IPS DF 4.7 (cell line): ENCODE measurements at regions not wholly inside any gene's neighbourhood (a gene's known extent, or its start where the extent isn't known, plus 50 kb on each side); places are given as distances from the start of the nearest gene placed in this dataset.

Experiments
- DNase-seq: peaks from one replicate; pipeline ENCODE4 v3.0.0-alpha.2; 2013; ENCODE audit warnings: low spot score; ENCODE audit errors: extremely low read depth

DNA sequence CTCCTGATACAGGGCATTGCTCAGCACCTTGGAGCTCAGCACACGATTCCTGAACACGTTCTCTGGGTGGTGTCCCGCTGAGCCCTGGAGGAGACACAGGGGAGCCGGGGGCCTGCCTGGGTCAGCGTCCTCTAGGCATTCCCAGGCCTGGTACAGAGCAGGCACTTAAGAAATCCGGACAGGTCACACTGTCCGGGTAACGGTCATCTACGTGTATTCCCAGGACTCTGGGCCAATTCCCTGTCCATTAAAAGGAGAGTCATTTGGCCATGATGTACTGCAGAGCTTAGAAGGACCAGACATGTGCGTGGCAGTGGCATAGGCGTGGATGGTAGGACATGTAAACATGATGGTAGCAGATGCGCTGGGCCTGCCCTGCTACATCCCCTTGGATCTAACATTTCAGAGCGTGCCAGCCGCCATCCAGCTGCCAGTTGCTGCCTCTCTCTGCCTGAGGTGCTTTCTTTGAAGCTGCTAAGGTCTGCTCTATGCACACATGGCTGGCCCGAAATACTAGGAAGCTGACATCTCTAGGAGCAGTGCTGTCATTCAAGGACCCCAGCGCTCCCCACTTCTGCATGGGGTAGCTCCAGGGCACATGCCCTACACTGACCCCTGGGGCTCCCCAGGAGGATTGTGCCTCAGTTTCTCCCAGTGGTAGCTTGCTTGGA, 273.1 kb upstream of the RTL1 start:
- DNase-seq, result no peak

DNA sequence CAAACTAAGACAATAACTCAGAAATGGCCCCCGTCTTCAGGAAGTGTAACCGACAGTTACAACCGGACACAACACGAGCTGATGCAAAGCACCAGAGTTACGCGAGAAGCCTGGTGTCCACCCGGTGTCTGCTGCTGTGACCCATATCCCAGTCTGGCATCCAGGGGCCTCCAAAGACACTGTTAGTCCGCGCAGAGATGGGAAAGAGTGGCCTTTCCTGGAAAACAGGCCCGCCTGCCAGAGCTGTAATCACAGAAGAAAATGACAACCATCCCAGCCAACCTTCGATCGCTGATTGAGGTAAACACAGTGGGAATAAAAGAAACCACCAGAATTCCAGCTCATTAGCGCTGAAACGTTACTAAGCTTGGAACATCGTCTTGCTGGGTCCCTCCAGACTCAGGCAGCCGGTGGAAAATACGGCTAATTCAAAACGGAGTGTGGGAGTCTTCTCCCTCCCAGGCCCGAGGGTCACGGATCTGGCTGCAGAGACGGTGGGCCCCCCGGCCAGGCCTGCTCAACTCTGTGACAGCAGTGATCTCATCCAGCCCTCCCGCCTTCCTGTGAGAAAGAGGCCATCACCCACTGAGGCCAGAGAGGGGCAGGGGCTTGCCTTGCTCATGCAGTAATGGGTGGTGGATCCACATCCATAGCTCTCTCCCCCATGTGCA, 273.9 kb upstream of the RTL1 start:
- no peak for DNase-seq

DNA sequence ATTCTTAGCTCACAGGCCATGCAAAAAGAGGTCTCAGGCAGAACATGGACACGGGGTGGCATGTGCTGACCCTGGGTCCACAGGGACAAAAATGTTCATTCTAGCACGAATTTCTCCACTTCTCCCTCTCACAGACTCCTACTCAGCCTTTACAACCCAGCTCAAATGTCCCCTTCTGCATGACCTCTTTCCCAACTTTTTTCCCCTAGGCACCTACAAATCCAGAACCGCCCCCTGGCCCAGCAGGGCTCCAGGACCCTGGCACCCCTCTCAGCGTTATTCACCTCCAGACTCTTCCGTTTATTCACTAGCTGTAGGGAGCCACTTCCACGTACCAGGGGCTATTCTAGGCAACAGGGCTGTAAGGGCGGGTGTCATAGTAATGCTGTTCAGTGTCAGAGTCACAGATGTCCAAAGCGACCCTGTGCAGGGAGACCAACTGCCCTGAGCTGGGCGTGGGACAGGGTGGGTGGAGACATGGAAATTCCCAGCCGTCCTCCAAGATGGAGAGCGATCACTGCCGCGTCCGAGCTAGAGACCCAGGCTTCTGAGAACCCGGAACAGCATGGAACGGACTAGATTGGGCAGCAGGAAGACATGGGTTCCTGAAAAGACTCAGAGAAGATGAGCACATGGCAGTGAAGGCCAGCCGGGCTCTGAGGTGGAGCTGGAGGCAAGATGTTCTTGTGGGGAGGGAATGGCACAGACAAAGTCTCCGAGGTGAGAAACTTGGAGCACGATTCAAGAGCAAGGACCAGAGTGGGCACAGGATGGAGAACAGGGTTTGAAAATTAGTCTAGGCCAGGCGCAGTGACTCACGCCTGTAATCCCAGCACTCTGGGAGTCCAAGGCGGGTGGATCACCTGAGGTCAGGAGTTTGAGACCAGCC, 274.9 kb upstream of the RTL1 start:
- no peak for DNase-seq

DNA sequence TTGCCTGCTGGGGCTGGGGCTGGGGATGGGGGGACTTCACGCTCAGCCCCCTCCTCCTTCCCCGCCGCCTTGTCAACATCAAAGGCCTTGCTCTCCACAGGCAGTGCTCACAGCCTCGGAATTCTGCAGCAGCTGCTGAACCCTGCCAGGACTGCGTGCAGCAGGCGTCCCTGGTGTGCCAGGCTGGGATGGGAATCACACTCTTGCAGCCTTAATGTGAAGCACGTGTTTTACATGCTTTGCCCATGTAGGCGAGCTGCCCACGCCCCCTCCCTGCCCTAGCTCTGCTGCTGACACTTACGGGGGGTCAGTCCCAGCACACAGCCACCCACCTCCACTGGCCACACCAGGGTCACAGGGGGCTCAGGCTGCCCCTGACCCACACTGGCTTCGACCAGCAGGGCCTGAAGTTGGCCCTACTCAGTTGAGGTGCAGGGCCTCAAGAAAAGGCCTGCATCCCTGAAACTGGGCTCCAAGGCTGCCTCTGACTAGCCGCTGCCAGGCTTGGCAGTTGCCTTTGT, 276.2 kb upstream of the RTL1 start:
- no peak for DNase-seq

DNA sequence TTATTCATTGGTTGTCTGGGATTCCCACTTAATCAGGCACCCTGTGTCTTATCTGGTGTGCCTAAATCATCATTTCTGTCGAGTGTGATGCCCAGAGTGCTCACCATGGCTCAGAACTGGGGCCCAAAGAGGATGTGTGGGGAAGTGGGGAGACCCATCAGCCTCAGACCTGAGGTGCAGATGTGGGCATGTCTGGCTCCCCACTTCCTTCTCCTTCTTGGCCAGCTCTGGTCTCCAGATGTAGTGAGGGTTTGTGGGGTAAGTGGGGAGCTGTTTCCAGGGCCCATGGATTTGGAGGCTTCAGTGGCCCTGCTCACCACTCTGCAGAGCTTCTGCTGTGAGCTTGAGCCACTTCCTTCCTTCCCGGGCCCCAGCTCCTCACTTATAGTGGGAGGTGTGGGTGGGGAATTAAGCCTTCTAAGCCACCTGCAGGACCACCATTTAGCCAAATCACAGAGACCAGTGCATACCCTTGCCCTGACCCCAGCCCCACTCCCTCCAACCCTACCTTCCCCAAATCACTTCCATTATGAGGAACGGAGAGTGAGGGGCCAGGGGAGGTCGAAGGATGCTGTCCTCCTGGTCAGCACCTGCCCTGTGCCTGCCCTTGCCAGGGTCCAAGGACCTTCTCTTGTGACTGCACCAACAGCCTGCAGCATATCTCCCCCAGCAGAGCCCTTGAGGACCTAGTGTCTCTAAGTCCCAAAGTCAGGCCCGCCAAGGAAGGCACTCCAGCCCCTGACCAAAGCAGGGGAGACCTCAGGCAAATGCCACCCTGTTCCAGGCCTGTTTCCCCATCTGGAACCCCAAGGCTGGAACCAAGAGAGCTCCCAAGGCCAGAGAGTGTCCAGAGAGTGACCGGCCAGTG, 278.2 kb upstream of the RTL1 start:
- no peak for DNase-seq

DNA sequence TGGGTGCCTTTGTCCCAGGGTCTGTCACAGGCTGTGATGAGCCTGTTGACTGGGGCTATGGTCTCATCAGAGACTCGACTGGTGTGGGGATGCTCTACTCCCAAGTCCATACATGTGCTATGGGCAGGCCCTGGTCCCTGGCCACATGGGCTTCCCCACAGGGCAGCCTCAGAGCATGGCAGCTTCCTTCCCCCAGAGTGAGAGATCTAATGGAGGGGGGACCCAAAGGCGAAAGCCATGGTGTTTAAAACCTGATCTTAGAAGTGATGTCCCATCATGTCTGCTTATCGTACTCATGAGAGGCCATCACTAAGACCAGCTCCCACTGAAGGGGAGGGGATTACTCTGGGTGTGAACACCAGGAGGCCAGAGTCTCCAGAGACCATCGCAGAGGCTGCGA, 279.0 kb upstream of the RTL1 start:
- no peak for DNase-seq

DNA sequence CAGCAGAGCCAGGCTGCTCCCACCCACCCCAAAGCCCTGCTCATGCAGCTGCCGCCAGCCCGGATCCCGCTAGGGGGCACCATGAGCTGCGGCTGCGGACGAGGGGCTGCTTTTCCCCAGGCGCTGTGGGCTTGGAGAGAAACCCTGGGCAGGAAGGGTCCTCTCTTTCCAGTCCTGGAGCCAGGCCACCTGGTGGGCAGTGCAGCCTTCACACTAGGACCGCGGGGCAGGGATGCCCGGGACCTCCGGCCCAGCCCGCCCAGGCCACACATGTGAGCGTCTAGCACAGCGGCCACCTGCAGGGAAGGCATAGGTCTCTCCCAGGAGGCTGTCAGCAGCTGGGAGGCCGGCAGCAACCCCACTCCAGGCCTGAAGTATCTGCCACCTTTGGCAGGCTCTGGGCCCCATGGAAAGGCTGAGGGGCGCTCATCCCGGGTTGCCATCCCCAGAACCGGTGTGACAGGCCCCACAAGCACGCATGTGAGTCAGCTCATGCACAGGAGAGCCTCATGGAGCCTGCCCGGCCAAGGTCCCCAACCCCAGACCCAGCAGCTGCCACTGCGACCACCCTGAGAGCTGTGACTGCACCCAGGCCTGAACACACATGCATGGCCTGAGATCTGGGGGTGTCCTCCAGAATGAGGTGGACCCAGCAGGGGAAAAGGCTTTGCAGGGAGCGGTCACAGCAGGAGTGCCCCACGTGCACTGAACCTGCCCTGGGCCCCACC, 280.0 kb upstream of the RTL1 start:
- no peak for DNase-seq

DNA sequence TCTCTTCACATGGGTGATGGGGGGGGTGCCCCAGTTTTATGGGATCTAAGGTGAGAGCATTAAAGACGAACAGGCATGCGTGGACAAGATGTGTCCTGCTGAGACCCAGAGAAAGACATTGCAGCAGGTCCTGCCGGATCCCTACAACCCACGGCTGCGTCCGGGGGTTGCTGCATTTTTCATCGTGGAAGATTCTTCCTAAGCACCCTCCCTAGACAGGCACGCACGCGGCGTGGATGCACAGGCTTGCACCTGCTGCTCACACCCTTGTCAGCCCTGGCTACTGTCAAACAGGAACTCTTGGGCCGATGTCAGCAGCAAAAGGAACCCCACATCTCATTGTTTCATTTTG, 280.6 kb upstream of the RTL1 start:
- no peak for DNase-seq

DNA sequence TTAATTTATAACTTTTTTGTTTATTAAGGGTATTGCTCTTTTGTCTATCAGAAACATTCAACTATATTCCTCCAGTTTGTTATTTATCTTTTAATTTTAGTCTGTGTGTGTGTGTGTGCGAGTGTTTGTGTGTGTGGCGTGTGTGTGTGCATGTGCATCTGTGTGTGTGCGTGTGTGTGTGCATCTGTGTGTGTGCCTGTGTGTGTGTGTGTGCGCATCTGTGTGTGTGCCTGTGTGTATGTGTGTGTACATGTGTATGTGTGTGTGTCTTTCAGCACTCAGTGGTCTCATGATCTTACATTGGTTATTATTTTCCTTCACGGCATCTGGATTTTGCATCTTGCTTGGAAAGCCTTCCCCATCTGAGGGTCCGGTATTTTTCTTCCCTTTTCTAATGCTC, 281.1 kb upstream of the RTL1 start:
- no peak for DNase-seq

DNA sequence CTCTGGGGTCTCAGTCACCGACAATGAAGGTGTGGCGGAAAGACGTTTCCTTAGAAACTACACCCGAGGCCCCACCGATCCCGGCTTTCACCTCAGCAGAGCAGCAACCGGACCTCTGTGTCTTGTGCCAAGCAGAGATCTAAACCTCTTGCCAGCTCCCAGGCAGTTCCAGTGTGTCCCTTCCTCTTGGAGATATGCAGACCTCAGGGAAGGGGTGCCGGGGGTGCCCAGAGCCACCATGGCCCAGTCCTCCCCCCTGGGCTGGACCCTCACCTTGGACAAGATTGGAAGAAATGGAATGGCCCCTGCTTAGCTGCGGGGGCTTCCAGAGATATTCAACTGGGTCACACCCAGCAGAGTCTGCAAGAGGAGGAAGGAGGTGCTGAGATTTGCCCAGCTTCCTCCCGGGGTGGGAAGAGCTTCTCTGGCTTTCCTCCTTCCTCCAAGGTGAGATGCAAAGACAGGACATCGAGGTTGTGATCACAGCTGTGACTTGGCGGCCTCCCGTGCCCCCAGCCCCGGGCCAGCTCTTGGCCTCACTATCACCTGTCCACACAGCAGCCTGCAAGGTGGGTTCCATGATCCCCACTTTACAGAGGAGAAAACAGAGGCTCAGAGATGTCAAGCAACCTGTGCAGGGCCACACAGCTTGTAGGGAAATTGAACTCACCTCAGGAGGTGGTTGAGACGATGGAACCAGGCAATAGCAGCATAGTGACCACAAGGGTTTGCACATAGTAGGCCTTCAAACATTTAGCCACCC, 281.7 kb upstream of the RTL1 start:
- DNase-seq, result no peak

DNA sequence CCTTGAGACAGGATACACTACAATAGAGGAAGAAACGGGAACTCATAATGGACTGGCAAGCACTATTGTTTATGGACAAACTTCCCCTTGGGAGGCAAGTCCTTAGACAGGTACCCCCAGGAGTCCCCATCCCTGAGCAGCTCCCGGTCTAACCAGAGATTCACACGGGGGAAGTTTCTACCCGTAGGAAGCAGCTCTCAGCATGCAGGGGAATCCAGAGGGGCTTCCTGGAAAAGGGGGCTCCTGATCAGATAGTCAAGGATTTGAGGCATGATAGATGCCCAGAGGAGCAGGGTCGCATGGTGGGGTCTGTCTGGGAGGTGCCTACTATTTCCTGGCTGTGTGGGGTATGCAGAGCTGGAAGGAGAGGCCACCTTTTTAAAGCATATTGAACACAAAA, 282.4 kb upstream of the RTL1 start:
- DNase-seq, result no peak

DNA sequence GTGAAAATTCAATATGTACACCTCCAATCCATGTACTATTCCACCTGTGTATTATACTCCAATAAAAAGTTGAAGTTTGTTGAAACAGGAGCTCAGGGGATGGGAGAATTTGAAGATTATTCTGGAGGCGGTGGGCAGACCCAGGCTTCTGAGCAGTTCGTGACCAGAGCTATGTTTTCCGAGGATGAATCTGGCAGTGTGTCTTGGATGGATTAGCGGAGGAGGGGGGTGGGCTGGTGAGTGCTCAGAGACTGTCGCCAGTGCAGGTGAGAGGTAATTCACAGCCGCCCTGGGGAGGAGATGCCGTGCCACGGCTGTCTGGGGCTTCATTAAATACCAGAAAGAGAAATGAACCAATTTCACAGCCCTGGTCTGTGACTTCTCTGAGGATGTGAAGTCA, 283.0 kb upstream of the RTL1 start:
- no peak for DNase-seq

DNA sequence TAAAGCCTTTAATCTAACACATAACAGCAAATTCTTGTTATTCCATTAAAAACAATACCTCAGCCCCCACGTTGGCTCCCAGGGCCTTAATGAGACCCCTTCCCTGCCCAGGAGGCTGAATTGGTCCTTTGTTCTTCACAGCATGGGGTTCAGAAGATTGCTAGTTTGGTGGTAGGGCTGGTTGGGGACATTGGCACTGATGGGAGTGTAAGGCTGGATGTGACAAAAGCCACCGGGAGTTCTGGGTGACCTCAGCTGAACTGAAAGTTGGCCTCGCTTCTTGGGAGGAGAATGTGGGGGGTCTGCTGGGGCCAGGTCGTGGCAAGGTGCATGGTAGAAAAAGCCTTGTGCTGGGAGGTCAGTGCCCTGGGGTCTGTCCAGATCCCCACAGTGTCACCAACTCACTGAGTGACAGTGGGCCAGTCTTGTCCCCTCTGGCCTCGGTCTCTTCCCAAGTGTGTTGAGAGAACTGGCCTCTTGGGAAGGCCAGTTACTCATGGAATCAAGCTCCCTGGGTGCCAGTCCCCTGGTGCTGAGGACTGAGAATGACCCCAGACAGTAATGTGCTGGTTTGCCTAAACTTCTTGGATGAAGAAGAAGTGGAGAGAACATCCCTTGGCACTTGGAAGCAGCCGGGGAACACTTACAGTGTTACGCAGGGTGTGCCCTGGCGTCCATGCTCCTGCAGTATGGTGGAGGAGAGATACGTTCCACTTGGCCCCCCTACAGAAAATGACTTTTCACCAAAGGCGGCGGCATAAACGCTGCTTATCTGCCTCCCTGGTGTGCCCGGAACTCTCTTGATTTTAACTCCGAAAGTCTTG, 283.7 kb upstream of the RTL1 start:
- DNase-seq, result no peak

DNA sequence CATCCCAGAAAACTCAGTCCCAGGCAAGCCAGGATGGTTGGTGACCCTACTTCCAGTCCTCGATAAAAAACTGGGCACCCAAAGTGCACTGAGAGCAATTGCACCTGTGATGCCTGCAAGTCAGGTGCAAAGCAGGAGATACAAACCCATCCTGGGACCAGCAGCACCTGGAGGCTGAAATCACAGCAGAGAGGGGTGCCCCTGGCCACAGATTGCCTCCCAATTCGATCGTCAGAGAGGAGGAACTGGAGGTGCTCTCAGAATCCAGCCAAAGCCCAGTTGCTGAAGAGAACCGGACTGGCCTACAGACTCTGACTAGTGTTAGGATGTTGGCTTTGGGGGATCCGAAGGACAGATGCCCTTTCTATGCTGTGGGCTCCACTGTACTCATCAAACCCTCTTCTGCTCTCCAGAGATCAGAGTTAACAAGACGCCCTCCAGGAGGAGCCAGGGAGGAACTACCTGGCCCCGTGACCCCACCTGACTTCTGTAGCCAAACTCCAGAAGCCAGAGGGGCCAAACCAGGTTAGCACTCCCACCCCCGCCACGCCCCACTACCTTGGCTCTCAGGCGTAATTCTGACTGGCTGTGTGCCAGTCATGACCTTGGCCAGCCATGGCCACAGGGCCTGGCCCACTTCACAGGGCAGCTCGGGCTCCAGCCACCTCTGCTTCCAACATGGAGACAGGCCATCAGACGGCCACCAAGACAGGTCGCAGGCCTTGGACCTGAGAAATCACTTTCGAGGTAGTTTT, 284.5 kb upstream of the RTL1 start:
- no peak for DNase-seq

DNA sequence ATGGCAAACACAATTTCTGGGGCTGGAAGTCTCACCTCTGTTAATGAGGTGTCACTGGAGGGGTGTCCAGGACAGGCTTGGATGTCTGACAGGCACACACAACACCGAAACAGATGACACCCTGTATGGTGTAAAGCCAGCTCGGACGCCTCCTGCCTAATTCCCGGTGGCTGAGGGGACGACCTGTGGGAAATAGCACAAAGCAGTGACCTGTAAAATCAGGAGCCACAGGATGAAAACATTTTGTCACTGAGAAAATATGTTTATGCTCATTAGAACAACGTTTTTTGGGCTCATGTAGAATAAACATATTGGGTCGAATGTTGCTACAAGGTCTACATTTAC, 285.0 kb upstream of the RTL1 start:
- no peak for DNase-seq

DNA sequence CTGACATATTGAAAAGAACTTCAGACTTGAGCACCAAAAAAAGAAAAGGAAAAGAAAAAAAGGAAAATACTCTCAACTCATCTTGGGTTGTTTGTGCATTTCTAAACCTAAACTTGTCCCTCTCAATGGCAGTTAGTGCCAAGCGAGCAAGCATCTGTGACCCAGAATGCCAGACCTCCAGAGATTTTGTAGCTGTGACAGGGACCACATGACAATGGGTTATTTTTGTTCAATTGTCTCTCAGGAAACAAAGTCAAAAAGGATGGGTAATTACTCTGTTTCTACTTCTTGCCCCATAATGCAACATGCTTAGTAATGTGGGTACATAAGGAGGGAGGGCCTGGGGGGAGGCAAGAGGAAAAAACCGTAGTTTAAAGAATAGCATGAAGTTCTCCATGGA, 285.7 kb upstream of the RTL1 start:
- DNase-seq, result no peak

DNA sequence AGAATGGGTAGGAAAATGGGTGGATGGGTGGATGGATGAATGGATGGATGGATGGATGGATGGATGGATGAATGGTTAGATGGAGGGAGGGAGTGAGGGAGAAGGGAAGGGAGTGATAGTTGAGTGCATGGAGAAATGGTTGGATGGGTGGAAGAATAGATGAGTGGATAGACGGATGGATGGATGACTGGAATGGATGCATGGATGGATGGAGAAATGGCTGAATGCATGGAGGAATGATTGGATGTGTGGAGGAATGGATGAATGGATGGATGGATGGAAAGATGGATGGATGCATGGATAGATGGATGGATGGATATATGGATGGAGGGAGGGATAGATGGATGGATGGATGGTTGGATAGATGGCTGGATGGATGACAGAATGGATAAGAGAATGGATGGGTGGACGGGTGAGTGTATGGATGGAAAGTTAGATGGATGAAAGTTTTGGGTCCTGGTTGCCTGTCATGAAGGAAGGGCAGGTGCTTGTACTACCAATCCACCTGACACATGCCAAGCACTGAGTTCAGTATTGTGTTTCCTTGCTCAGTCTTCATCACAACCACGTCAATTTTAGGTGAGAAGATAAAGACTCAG, 286.5 kb upstream of the RTL1 start:
- DNase-seq, result no peak

DNA sequence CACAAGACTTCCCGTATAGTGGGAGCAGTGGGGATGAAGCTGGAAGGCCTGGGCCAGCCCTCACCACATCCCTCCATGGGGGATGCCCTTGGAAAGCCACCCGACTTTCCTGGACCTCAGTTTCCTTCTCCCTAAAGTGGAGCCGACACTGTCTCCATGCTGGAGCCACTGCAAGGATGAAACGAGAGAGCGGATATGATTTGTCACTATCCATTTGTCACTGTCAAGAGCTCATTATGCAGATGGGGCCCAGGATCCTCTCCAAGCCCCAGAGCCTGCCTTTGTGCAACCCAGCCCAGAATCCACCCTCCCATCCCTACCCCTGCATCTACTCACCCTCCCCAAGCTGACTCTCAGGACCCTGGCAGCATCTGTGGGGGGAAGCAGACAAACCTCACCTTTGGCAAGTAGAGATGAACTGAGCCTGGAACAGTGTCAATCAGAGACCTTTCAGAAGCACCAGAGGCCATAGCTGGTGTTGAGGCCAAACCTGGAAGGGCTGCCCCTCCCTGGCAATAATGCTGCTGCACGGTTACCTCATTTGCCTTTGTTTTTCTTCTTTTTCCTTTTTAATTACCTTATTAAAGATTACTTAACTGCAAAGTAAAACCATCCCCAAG, 287.7 kb upstream of the RTL1 start:
- no peak for DNase-seq
